Left lung (tissue), 4 donors: ENCODE measurements at regions not wholly inside any gene's neighbourhood (a gene's known extent, or its start where the extent isn't known, plus 50 kb on each side); places are given as distances from the start of the nearest gene placed in this dataset.

ENCODE experiments used
- ATAC-seq: fragments of 200-7000 bp; cut with Tn5 transposase; one replicate; pipeline ENCODE4 v1.9.1; 2020; ENCODE audit warnings: moderate library complexity
- DNase-seq, 4 donors: peaks; one replicate each; pipeline ENCODE4 v3.0.0-alpha.2; 2013 to 2020
- H3K27ac ChIP-seq, 2 donors: fragments of 200-600 bp; sonication (generic) in 1 of 2; one replicate each; pipeline versions ENCODE4 v1.5.0 to v1.8.0; 2020 to 2021
- H3K27me3 ChIP-seq, 2 donors: fragments of 200-600 bp; sonication (generic) in 1 of 2; one replicate each; pipeline versions ENCODE4 v1.5.0 to v1.8.0; 2020 to 2021
- H3K36me3 ChIP-seq, 2 donors: fragments of 200-600 bp; sonication (generic) in 1 of 2; one replicate each; pipeline versions ENCODE4 v1.5.0 to v1.8.0; 2020 to 2021
- H3K4me1 ChIP-seq, 2 donors: fragments of 200-600 bp; one replicate each; pipeline ENCODE4 v1.8.0; 2021
- H3K4me3 ChIP-seq, 2 donors: fragments of 200-600 bp; sonication (generic) in 1 of 2; one replicate each; pipeline versions ENCODE4 v1.5.0 to v1.8.0; 2020 to 2021; ENCODE audit warnings: mild to moderate bottlenecking in 1 of 2
- H3K9me3 ChIP-seq, 2 donors: fragments of 200-600 bp; sonication (generic) in 1 of 2; one replicate each; pipeline versions ENCODE4 v1.5.0 to v1.8.0; 2020 to 2021
- intact Hi-C, 2 donors: fragments of 100-400 bp; cut with DNase I; formaldehyde crosslinking; loops; one replicate each; pipeline versions ENCODE4 v1.11.2 to v1.14.2; 2022
- TF ChIP-seq, protein P1 (sequence below), 2 donors: fragments of 200-600 bp; sonication (generic) in 1 of 2; IDR thresholded peaks; one replicate each; pipeline versions ENCODE4 v1.5.0 to v1.8.0; 2021; ENCODE audit warnings: antibody characterized with exemption in 2 of 2
- donor health status: DM: no; HTN: yes; CAD: no.
- donor health status: DM: no; HTN: no; CAD: no.

- Histone ChIP-seq H3K27me3 (no peaks in the 10 kb centered on the region), H3K4me1 (no peaks in the 10 kb centered on the region), H3K9me3 (no peaks in the 10 kb centered on the region), H3K27ac (no peak overlapping the region), H3K36me3 (no peaks in the 10 kb centered on the region), H3K4me3 (no peak overlapping the region)
- intact Hi-C loops, result no loop called here
- ATAC-seq, result no peak
- TF ChIP-seq, protein P1, sequence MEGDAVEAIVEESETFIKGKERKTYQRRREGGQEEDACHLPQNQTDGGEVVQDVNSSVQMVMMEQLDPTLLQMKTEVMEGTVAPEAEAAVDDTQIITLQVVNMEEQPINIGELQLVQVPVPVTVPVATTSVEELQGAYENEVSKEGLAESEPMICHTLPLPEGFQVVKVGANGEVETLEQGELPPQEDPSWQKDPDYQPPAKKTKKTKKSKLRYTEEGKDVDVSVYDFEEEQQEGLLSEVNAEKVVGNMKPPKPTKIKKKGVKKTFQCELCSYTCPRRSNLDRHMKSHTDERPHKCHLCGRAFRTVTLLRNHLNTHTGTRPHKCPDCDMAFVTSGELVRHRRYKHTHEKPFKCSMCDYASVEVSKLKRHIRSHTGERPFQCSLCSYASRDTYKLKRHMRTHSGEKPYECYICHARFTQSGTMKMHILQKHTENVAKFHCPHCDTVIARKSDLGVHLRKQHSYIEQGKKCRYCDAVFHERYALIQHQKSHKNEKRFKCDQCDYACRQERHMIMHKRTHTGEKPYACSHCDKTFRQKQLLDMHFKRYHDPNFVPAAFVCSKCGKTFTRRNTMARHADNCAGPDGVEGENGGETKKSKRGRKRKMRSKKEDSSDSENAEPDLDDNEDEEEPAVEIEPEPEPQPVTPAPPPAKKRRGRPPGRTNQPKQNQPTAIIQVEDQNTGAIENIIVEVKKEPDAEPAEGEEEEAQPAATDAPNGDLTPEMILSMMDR (IDR thresholded peaks at IDR 0.05), result no peak
- no peak for DNase-seq
These were observed 324.1 kb upstream of the FAM47C start for GRCh38 chrX:36684053-36684452.

DNA sequence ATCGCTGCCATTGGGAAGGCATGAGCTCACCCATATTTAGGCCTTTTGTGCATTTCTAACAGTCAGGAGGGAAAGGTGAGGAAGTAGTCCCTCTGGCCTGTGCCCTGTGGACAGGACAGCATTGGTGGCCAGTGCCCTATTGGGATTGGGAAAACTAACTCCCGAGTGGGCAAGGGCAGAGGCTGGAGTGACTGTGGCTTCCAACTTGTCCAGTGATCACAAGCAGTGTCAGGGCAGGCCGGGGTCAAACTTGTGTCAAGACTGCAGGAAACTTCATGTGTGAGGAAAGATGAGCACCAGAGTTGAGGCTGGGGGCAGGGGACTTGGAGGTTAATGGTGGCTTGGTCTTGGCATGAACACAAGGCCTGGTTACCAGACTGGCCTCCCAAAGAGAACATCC, 286.2 kb upstream of the FAM47C start:
- ATAC-seq, result no peak
- Histone ChIP-seq H3K4me1 (no peaks in the 10 kb centered on the region), H3K27me3 (no peaks in the 10 kb centered on the region), H3K4me3 (no peak overlapping the region), H3K9me3 (no peaks in the 10 kb centered on the region), H3K36me3 (no peaks in the 10 kb centered on the region), H3K27ac (no peak overlapping the region)
- DNase-seq, result no peak
- intact Hi-C loops, result no loop called here
- TF ChIP-seq, protein P1 (IDR thresholded peaks at IDR 0.05), result no peak

DNA sequence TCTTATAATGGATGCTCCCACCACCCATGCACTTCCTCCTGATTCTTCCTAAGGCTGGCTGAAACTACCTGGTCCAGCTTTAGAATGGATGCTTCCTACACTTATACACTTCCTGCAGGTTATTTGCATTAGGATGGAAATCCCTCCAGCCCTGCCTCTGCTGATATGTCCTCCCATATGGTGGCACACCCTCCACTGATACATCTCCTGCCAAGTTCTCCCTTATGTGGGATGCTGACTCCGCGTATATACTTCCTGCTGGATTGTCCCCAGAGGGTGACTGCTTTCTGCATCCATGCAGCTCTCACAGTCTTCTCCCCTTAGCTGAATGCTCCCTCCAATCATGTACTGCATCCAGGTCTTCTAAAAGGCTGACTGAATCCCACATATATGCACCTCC, 254.6 kb upstream of the FAM47C start:
- no peak overlapping the region for H3K27ac ChIP-seq
- TF ChIP-seq, protein P1 (IDR thresholded peaks at IDR 0.05), result no peak
- no peaks in the 10 kb centered on the region for H3K4me1 ChIP-seq
- no peaks in the 10 kb centered on the region for H3K36me3 ChIP-seq
- intact Hi-C loops, result no loop called here
- no peak for DNase-seq
- H3K27me3 ChIP-seq, result no peaks in the 10 kb centered on the region
- H3K4me3 ChIP-seq, result no peak overlapping the region
- ATAC-seq, result no peak
- no peaks in the 10 kb centered on the region for H3K9me3 ChIP-seq

DNA sequence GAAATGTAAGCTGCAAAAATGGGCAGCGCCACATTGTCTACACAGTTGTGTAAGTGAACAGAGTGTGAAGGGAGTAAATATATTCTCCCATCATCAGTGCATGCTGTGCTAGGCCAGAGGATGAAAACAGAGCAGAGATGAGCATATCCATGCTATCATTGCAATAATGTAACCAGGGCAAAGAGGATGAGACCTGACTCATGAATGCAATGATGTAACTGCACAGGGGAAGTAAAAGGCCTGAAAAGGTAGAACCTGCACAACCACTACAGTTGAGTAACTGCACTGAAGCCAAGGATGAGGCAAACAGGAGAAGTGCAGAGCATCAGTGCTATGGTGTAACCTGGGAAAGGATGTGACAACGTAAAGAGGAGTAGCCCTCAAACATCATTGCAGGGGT, 220.4 kb upstream of the FAM47C start:
- H3K4me3 ChIP-seq, result no peak overlapping the region
- ATAC-seq, result no peak
- intact Hi-C loops, result no loop called here
- H3K36me3 ChIP-seq, result no peaks in the 10 kb centered on the region
- TF ChIP-seq, protein P1 (IDR thresholded peaks at IDR 0.05), result no peak
- H3K27me3 ChIP-seq, result no peaks in the 10 kb centered on the region
- DNase-seq, result no peak
- no peaks in the 10 kb centered on the region for H3K9me3 ChIP-seq
- no peak overlapping the region for H3K27ac ChIP-seq
- no peaks in the 10 kb centered on the region for H3K4me1 ChIP-seq

GRCh38 chrX:36803151-36803550, 205.0 kb upstream of the FAM47C start:
- no peak for DNase-seq

More at GRCh38 chrX:36803151-36803550, 205.0 kb upstream of the FAM47C start:
- H3K36me3 ChIP-seq, result no peaks in the 10 kb centered on the region
- no peaks in the 10 kb centered on the region for H3K27me3 ChIP-seq
- intact Hi-C loops, result no loop called here
- TF ChIP-seq, protein P1 (IDR thresholded peaks at IDR 0.05), result no peak
- no peaks in the 10 kb centered on the region for H3K9me3 ChIP-seq
- H3K4me1 ChIP-seq, result no peaks in the 10 kb centered on the region
- ATAC-seq, result peak; percentile 62
- no peak overlapping the region for H3K27ac ChIP-seq
- no peak overlapping the region for H3K4me3 ChIP-seq
